NCI-H1417 (cell line): ENCODE measurements at regions not wholly inside any gene's neighbourhood (a gene's known extent, or its start where the extent isn't known, plus 50 kb on each side); places are given as distances from the start of the nearest gene placed in this dataset.

ENCODE experiments used
- DNase-seq, 3 experiments: peaks; one replicate each; lab custom pipeline; 2025; lab: John Stamatoyannopoulos, UW

DNA sequence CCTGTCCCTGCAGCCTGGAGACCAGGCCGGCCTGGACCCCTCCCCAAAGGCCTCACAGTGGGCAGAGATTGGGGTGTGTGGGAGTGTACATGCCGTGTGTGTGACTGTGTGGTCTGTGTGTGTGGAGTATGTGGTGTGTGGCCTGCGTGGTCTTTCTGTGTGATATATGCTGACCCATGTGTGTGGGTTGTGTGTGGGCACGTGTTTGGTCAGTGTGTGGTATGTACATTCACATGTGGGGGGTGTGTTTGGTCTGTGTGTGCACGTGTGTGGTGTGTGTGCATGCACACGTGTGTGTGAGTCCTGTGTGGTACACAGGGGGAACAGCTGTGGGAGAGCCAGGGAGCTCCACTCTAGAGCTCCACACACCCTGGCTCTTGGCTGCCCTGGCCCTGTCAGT is 1185.1 kb downstream of the BRD1 start:
- DNase-seq, result no peak

DNA sequence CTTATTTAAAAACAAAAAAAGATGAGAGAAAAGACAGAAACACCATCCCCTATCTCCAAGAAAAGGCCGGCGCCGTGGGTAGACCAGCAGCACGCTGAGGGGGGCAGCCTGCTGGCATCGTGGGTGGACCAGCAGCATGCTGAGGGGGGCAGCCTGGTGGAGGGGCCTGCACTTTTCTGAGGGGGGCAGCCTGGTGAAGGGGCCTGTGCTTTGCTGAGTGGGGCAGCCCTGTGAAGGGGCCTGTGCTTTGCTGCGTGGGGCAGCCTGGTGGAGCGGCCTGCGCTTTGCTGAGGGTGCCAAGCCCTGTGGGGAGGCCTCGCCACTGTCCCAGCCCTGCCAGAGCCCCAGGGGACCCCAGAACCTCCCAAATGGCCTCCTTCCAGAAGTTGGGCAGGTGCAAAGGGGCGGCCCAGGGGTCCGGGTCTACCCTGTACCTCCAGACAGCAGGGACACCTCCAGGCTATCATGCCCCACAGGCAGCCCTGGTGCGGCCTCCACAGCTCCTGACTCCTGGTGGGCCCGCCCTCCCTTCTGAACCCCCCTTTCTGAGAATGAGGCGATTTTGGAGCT is 1185.7 kb downstream of the BRD1 start:
- no peak for DNase-seq

DNA sequence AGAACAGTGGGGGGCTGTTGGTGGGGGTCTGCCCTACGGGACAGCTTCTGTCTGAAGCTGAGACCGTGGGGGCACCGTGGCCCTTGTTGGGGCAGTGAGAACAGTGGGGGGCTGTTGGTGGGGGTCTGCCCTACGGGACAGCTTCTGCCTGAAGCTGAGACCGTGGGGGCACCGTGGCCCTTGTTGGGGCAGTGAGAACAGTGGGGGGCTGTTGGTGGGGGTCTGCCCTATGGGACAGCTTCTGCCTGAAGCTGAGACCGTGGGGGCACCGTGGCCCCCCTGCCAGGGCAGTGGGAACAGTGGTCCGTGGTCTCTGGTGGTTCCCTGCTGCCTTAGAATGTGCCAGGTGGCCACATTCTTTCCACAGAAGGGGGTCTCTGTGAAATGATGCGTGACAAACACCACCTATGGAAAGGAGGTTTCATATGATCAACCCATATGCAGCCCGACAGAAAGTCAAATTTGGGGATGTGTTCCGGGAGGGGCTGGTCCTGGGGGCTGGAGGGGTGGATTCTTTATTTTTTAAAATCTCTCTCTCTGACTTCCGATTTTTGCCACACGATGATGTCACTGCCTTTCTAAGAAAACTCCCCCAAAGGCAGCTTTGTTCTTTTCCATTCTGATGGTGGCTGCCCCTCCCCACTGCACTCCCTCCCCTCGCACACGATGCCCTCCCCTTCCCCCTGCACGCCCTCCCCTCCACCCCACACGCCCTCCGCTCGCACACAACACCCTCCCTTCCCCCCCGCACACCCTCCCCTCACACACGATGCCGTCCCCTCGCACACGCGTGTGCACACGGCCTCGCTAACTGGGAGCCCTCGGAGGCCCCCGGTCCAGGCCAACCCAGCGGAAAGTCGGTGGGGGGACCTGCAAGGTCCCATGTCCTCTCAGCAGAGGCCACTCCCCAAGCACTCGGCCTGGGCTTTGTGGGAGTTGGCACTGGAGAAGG is 1186.5 kb downstream of the BRD1 start:
- no peak for DNase-seq

DNA sequence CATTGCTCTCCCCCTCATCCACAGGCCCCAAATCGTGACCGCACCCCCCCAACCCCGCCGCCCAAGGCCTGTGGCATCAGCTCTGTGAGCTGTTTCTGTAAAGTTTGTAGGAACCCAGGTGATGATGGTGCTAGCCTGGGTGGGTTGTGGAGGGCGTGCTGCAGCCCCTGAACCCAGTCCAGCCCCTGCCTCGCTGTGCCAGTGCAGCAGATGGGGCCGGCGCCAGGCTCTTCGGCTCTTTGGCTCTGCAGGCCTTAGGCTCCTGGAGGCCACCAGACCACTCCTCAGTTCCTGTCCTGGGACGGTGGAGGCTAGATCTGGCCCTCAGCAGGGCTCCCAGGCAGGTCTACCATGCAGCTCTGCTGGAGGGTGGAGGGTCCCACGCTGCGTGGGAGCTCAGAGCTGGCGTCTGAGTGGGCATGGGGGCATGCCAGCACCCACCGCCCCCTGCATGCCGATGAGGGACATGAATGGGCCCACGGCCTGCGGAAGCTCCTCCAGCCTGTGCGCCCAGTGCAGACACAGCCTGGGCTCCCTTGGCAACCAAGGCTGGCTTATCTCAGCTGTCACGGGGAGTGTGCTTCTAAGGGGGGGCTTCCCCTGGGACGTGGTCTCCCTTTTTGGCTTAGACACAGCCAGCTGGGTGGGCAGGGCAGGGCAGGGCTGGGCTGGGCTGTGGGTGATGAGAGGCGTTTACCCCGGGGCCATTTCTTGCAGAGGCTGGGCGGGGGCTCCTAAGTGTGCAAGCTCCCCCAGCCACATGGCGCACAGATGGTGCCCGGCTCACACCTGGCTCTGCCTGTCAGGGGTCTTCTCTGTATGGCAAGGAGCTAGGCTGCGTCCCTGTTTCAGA is 1187.6 kb downstream of the BRD1 start:
- no peak for DNase-seq

DNA sequence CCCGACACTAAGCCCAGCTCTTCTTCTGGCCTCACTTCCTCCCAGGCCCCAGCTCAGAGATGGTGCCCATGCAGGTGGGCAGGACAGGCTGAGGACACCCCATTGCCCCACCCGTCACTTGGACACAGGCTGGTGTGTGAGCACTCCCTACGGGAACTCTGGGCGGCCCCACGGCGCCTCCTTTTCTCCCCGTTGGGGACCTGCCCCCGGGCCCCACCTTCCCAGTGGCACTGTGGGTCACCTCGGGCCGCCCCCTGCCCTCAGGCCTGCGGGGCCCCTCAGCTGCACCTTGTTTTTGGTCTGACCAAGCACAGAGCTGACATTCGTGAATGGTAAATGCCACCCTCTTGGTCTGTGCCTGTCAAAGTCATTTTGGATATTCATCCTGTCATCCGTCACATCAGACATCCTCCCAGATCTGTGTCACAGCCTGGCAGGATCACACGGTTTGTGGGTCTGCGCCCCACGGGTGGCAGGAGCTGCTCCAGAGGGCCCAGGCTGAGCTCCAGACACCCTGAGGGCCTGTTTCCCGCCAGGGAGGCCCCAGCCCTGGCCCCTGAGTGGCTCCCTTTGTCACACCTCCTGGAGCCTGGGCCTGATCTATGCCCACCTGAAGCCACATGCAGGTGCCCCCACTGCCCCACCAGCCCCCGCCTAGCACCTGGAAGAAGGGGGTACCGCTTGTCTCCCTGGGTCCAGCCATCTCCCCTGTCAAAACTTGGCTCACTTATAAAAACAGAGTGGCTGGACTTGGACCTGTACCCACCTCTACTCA is 1188.5 kb downstream of the BRD1 start:
- no peak for DNase-seq

DNA sequence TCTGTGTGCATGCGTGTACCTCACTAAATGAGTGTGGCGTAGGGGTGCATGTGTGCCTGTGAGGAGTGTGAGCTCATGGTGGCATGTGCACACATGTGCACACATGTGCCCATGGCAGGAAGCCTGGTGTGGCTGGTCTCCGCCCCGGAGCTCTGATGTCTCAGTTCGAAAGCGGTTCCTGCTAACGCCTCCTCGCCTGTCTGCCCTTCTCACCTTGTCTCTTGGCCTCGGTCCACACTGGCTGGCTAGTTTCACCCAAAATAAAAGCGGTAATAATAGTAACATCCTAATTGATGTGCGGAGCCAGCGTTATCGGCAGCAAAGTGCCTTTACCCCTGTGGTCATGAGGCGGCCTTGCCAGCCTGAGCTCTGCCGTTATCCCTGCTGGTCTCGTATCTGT is 1190.4 kb downstream of the BRD1 start:
- no peak for DNase-seq

DNA sequence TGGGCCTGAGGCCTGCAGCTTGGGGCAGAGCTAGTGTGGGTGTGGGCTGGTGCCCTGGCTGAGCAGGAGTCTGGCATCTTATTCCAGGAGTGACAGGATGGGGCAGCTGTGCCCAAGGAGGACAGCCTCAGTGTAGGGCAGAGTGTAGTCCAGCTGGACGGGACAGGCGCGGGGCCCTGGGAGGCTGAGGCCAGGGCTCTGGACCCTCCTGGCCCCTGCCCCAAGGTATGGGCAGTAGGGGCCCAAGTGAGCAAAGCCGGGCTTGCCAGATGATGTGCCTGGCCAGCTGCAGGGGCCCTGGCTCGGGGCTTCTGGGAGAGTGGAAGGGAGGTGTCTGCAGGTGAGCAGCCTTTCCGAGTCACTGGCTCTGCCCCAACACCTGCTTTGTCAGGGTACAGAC is 1190.9 kb downstream of the BRD1 start:
- DNase-seq, result no peak

DNA sequence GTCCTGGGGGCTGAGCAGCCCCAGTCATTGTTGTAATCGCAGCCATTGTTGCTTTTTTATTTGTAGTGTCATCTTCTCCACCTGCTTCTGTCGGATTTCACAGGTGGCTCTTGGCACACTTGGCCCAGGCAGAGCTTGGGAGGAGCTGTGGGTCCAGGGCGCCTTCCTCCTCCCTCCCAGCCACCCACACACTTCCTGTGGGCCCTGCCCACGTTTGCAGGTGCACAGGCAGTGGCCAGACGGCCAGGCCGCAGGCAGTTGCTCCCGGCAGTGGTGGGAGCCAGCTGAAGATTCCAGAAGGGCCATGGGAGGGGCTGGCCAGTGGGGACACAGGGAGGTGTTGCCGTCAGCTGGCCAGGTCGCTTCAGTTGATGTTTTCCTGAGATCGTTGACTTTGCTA is 1191.9 kb downstream of the BRD1 start:
- DNase-seq, result no peak

DNA sequence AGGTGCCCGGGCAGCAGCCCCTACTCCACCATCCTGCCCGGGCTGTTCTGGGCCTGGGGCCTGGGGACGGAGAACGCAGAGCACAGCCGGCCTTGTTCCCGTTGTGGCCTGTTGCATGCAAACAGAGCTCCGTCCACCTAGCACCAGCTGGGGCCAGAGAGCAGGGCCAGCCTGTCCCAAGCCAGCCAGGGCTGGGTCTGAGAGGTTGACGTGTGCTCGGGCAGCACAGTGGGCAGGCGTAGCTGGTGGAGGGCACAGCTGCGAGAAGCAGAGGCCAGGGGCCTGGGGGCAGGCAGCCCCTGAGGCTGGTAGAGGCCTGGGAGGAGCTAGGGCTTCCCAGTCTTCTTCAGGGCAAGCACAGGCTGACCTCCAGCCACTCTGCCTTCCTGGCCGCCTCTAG is 1192.6 kb downstream of the BRD1 start:
- no peak for DNase-seq

DNA sequence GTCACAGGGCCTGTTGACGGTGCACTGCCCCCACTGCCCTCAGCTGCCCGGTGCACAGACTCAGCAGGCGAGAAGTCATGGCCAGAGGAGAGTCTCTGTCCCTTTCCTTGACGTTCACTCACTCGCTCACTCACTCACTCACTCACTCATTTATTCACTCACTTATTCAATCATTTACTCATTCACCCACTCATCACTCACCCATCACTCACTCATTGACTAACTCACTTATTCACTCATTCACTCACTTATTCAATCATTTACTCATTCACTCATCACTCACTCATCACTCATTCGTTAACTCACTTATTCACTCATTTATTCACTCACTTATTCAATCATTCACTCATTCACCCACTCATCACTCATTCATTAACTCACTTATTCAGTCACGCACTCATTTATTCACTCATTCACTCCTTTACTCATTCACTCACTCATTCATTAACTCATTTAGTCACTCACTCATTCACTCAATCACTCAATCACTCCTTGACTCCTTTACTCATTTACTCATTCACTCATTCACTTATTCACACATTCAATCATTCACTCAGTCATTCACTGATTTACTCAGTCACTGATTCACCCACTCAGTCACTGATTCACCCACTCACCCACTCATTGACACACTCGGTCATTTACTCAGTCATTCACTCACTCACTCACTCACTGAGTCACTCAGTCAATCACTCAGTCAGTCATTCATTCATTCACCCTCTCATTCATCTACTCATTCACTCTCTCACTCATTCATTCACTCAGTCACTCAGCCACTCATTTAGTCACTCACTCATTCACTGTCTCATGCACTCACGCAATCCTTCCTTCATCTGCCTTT is 1193.5 kb downstream of the BRD1 start:
- DNase-seq, result no peak

DNA sequence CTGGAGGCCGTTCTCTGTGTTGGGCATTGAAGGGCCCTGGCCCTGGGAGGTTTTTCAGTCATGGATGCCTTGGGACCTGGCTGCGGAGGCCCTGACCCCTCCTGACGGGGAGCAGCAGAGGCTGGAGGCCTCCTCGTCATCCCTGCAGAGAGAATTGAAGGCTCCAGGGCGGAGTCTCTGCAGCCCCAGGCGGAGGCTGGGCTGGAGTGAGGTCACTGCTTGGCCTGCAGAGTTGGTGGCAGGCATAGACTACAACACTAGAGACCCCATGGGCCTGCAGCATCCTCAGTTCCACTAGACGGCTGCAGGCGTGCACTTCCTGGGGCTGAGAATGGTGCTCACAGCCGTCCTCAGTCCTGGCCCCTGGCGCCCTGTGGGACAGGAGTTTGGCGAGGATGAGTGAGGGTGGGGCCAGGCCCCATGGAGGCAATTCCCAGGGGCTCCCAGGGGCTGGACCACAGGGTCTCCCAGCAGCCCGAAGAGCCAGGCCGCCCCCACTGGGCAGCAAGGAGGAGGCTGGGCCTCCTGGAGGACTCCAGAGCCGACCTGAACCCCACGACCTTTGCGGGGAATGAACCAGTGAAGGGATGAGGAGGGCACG is 1194.9 kb downstream of the BRD1 start:
- no peak for DNase-seq

DNA sequence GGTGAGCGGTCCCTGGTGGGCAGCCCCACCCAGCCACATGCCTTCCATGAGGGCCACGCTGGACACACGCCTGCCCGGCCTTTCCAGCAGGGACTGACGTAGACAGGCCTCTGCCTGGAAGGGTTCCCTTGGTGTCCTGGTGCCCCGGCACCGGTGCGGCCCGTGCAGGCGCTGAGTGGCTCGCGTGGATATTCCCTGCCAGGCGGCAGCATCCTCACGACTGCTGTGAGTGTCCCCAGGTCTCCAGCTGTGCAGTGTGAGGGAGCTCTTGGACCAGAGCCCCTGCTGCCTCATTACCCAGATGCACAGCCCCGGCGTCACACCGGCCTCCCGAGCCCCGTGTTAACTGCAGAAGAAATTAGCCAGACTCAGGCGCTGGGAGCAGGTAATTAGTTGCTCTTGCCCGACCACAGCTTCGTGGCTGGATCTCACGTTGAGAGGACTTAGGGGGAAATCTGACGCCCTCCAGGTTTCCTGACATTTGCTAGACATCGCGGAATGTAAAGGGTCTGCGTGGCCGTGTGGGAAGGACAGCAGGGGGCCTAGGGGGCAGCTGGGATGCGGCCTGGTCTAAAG is 1196.3 kb downstream of the BRD1 start:
- no peak for DNase-seq

DNA sequence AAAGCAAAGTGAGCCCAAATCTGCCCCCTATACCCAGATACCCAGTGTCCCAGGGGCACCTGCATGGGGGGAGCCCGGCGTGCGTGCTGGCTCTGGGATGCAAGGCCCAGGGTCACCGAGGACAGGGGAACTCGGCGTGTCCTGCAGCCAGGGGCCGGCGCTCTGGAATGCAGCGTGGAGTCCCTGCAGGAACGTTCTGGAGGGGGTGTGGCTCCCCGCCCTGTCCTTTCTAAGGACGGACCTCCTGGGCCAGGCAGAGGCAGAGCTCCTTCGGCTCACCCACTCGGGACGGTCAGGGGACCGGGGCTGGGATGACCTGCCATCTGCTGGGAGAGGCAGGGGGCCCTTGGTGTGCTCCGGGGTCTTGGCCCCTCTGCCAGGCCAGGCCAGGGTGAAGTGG is 1196.8 kb downstream of the BRD1 start:
- no peak for DNase-seq

DNA sequence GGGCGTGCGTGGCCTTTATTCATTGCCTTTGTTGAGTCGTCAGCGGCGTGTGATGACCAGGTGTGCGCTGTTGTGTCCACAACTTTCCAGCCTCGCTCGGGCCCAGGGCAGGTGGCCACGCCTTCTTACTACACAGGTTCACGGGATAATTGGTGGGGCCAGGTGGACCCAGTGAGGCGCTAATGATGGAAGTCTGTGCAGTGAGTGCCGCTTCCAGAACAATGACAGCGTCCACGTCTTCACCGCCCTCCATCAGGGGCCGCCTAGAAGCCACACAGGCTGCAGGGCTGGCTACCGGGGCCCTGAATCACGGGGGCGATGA is 1197.3 kb downstream of the BRD1 start:
- peak in 1 of 3 experiments; percentile 19 for DNase-seq

DNA sequence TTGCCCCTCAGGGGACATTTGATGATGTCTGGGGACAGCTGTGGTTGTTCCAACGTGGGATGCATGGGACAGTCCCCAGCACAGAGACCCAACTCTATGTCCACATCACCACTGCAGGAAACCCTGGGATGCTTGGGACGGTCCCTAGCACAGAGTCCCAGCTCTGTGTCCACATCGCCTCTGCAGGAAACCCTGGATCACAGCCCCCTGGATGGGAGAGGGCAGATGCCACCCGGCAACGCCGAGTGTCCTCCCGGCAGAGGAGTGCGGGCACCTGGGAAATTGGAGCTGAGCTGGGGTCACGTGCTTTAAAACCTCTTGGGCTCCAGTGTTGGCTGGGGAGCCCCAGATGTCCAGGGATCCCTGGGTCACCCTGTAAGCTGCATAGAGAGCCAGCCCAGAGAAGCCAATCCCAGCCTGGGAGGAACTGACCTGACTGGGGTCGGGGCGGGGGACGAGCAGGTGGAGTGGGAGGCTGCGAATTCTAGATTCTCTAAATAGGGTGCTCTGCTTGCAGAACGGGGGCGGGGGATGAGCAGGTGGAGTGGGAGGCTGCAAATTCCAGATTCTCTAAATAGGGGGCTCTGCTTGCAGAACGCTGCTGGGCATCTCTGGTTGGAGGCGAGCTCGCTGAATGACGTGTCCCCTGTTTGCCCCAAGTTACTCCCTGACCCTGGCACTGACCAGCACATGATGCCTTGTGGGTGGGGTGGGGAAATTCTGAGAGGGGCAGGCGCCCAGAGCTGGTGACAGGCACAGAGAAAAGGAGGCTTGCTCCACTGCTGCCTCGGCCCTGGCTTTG is 1197.8 kb downstream of the BRD1 start:
- no peak for DNase-seq

DNA sequence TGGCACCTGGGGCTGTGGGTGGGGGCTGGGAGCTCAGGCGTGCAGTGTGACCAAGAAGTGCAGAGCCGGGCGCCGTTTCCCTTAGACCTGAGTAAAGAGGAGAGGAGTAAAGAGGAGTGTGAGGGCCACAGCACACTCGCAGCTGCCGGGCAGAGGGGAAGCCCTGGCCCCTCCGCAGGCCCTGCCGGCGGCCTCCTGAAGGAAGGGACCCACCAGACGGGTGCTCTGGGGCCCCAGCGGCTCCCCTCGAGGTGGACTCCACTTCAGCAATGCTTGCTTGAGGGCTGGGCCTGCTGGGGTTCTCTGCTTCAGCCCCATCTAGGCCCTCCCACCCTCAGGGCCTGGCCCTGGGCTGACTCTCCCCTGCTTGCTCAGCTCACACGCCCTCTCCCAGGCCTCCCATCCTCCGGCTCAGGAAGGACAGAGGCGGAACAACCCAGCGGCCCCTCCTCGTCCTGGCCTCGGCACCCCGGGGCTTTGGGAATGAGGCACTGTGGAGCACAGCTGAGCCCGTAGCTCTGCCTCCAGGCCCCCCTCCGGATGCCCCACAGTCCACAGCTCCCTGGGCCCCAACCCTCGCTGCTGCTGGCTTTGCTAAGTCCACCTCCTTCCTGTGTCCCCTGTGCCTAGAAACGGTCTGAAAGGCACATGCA is 1198.7 kb downstream of the BRD1 start:
- no peak for DNase-seq

DNA sequence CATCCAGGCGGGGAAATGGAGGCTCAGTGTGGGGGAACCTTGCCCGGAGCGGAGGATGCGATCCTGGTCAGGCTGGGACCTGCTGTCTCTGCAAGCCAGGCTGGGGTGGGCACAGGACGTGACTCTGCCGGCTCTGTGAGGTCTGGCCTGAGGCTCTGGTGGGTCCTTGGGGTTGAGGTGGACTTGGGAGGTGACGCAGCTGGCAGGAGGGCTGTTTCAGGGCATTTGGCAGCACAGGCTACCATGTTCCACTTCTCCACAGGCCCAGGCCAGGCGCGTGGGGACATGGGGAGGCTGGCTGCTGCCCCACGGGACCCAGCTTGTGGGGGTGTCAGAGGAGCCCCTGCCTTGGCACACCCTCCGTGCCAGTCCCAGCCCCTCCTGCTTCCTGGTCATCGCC is 1199.7 kb downstream of the BRD1 start:
- no peak for DNase-seq

DNA sequence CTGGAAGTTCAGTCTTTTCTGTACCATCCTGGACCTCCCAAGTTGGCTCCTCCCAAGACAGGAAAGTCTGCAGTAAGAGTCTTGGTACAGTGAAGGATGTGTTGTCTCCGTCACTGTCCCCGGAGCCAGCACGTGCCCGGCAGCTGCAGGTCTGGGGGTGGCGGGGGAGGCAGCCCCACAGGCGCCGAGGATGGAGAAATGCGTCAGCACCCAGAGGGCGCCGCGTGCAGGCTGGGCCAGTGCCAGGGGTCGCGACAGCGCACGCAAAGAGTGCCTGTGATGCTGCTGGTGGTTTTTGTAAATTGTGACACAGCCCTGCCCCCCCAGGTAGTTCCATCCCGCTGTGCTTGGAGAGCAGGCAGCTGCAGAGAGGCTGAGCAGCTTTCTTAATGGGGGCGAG is 1200.5 kb downstream of the BRD1 start:
- no peak for DNase-seq

DNA sequence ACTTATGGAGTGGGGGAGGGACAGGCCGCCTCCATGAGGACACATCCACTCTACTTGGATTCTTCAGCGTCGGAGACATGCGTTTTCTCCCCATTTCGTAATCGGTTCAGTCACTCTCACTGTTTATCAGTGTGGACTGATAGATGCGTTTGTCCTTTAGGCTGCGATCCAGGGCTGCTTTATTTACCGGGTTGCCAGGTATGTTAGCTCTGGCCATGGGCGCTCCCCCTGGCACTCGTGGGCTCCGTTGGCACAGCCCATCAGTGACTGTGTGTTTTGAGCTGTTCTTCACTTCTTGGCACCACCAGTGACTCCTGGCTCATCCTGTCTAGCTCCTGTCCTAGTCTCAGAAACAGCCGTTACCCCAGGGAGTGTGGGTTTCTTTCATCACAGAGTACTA is 1203.3 kb downstream of the BRD1 start:
- no peak for DNase-seq
